ENCODE measurements at regions not wholly inside any gene's neighbourhood (a gene's known extent, or its start where the extent isn't known, plus 50 kb on each side); places are given as distances from the start of the nearest gene placed in this dataset.
"Not testable (repeated sequence)": the region's sequence is repeated elsewhere in the genome, so short reads cannot be mapped to it uniquely, and the experiment has no call there.

GRCh38 chr5:98319299-98320011 lies 454.0 kb upstream of the RGMB start:
- Mint-ChIP-seq H3K36me3 (ENCODE audit: insufficient read depth, unreplicated experiment) (no peaks in the 10 kb centered on the region), H3K27me3 (ENCODE audit: unreplicated experiment) (no peaks in the 10 kb centered on the region), H3K4me3 (ENCODE audit: low read depth, unreplicated experiment) (no peak overlapping the region), H3K4me1 (ENCODE audit: low read depth, unreplicated experiment) (peaks cover 9% of the 10 kb centered on the region), H3K9me3 (ENCODE audit: low read depth, unreplicated experiment) (no peaks in the 10 kb centered on the region), H3K27ac (ENCODE audit: unreplicated experiment) (no peak overlapping the region)
- no TSS peak for BruUV-seq (replicated peaks)
- CTCF ChIA-PET = interaction anchor here (0.6 kb wide), 2 partner anchors 250 to 1473 kb away, joined by 3 read pairs; no protein-coding TSS in a partner anchor
- intact Hi-C loops (cut with micrococcal nuclease; ENCODE audit: unreplicated experiment) = no loop called here
- no peak for DNase-seq
- TF ChIP-seq CTCF (IDR thresholded peaks at IDR 0.05; ENCODE audit: unreplicated experiment) = no peak

GRCh38 chr5:98320343-98320742 lies 453.1 kb upstream of the RGMB start:
- intact Hi-C loops (cut with micrococcal nuclease; ENCODE audit: unreplicated experiment) = no loop called here
- Mint-ChIP-seq H3K27ac (ENCODE audit: unreplicated experiment) (no peak overlapping the region), H3K27me3 (ENCODE audit: unreplicated experiment) (no peaks in the 10 kb centered on the region), H3K4me1 (ENCODE audit: low read depth, unreplicated experiment) (peaks cover 3% of the 10 kb centered on the region), H3K36me3 (ENCODE audit: insufficient read depth, unreplicated experiment) (no peaks in the 10 kb centered on the region), H3K4me3 (ENCODE audit: low read depth, unreplicated experiment) (no peak overlapping the region), H3K9me3 (ENCODE audit: low read depth, unreplicated experiment) (no peaks in the 10 kb centered on the region)
- no peak for DNase-seq
- BruUV-seq (replicated peaks) = no TSS peak
- no peak for TF ChIP-seq CTCF (IDR thresholded peaks at IDR 0.05; ENCODE audit: unreplicated experiment)
- CTCF ChIA-PET = no interaction called here

GRCh38 chr5:98321361-98321760 lies 452.1 kb upstream of the RGMB start:
- intact Hi-C loops (cut with micrococcal nuclease; ENCODE audit: unreplicated experiment) = no loop called here
- Mint-ChIP-seq H3K4me3 (ENCODE audit: low read depth, unreplicated experiment) (no peak overlapping the region), H3K27ac (ENCODE audit: unreplicated experiment) (no peak overlapping the region), H3K9me3 (ENCODE audit: low read depth, unreplicated experiment) (no peaks in the 10 kb centered on the region), H3K36me3 (ENCODE audit: insufficient read depth, unreplicated experiment) (no peaks in the 10 kb centered on the region), H3K27me3 (ENCODE audit: unreplicated experiment) (no peaks in the 10 kb centered on the region), H3K4me1 (ENCODE audit: low read depth, unreplicated experiment) (no peaks in the 10 kb centered on the region)
- DNase-seq = no peak
- CTCF ChIA-PET = no interaction called here
- TF ChIP-seq CTCF (IDR thresholded peaks at IDR 0.05; ENCODE audit: unreplicated experiment) = no peak
- no TSS peak for BruUV-seq (replicated peaks)

GRCh38 chr5:98325187-98325586 lies 448.3 kb upstream of the RGMB start:
- DNase-seq; H3K4me3 Mint-ChIP-seq (ENCODE audit: low read depth, unreplicated experiment); BruUV-seq (replicated peaks); CTCF ChIA-PET; H3K4me1 Mint-ChIP-seq (ENCODE audit: low read depth, unreplicated experiment); H3K9me3 Mint-ChIP-seq (ENCODE audit: low read depth, unreplicated experiment); H3K36me3 Mint-ChIP-seq (ENCODE audit: insufficient read depth, unreplicated experiment); H3K27me3 Mint-ChIP-seq (ENCODE audit: unreplicated experiment); H3K27ac Mint-ChIP-seq (ENCODE audit: unreplicated experiment): not testable (repeated sequence)
- intact Hi-C loops (cut with micrococcal nuclease; ENCODE audit: unreplicated experiment) = loop anchor here (1.0 kb wide), 1 partner anchor 13 kb away; no protein-coding TSS in a partner anchor

GRCh38 chr5:98328015-98328414 lies 445.4 kb upstream of the RGMB start:
- Mint-ChIP-seq H3K9me3 (ENCODE audit: low read depth, unreplicated experiment) (peaks cover 3% of the 10 kb centered on the region), H3K27ac (ENCODE audit: unreplicated experiment) (no peak overlapping the region), H3K4me3 (ENCODE audit: low read depth, unreplicated experiment) (no peak overlapping the region), H3K27me3 (ENCODE audit: unreplicated experiment) (no peaks in the 10 kb centered on the region), H3K4me1 (ENCODE audit: low read depth, unreplicated experiment) (peaks cover 9% of the 10 kb centered on the region), H3K36me3 (ENCODE audit: insufficient read depth, unreplicated experiment) (no peaks in the 10 kb centered on the region)
- no peak for DNase-seq
- intact Hi-C loops (cut with micrococcal nuclease; ENCODE audit: unreplicated experiment) = no loop called here
- CTCF ChIA-PET = no interaction called here
- no TSS peak for BruUV-seq (replicated peaks)
- TF ChIP-seq CTCF (IDR thresholded peaks at IDR 0.05; ENCODE audit: unreplicated experiment) = no peak
